ENCODE measurements at regions not wholly inside any gene's neighbourhood (a gene's known extent, or its start where the extent isn't known, plus 50 kb on each side); places are given as distances from the start of the nearest gene placed in this dataset.

DNA sequence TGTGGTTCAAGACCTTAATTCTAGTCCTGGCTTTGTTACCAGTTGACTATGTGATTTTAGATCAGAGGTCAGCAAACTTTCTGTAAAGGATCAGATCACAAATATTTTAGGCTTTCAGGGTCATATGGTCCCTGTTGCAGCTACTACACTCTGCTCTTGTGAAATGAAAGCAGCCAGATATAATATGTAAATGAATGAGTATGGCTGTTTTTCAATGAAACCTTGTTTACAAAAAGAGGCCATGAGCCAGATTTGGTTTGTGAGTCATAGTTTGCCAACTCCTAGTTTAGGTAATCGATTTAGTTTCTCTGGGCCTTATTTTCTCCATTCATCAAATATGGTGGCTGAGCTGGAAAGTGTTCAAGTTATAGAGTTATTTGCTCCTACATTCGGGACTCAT, 346.7 kb downstream of the NUF2 start:
- H3K4me3 ChIP-seq: no peak overlapping the region
- TF ChIP-seq, protein P1, sequence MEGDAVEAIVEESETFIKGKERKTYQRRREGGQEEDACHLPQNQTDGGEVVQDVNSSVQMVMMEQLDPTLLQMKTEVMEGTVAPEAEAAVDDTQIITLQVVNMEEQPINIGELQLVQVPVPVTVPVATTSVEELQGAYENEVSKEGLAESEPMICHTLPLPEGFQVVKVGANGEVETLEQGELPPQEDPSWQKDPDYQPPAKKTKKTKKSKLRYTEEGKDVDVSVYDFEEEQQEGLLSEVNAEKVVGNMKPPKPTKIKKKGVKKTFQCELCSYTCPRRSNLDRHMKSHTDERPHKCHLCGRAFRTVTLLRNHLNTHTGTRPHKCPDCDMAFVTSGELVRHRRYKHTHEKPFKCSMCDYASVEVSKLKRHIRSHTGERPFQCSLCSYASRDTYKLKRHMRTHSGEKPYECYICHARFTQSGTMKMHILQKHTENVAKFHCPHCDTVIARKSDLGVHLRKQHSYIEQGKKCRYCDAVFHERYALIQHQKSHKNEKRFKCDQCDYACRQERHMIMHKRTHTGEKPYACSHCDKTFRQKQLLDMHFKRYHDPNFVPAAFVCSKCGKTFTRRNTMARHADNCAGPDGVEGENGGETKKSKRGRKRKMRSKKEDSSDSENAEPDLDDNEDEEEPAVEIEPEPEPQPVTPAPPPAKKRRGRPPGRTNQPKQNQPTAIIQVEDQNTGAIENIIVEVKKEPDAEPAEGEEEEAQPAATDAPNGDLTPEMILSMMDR (IDR thresholded peaks at IDR 0.05): no peak
- no peak for DNase-seq (ENCODE audit: low spot score)
- no peak overlapping the region for H3K27ac ChIP-seq

DNA sequence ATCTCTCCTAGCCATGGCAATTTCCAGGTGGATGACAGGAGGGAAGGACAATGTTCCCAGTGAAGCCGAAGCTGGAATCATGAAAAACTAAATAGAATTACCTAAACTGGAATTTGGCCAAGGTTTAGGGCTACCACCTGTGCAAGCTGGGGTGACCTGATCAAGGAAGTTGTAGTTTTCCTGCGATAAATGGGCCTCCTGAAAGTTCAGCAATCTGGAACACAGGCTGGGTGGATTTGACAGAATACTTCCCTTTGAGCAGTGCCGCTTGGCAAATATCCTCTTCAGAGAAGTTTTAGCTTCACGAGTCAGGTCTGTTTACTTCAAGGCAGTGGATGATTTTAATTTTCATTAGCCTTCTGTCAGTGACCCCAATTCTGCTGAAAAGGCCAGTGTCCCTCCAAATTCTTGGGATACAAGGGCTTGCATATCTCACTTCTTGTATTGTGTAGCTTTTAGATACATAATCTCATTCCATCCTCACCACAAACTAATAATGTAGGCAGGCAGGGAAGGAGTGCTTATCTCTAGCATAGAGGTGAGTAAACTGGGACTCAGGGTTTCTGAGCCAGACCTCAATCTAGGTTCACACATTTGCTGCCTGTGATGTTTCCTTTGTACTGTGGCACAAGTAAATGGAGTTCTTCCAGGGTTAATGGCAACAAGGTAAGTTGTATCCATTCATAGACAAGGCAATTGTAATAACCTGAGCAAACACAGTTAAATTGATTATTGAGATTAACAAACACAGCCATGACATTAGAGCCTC, 349.4 kb downstream of the NUF2 start:
- Histone ChIP-seq H3K4me3 (no peak overlapping the region), H3K27ac (no peak overlapping the region)
- TF ChIP-seq, protein P1 (IDR thresholded peaks at IDR 0.05): no peak
- DNase-seq (ENCODE audit: low spot score): no peak

- no peak for DNase-seq (ENCODE audit: low spot score)
- TF ChIP-seq, protein P1 (IDR thresholded peaks at IDR 0.05): no peak
- no peak overlapping the region for H3K27ac ChIP-seq
- H3K4me3 ChIP-seq: no peak overlapping the region
Observed at GRCh38 chr1:163672976-163673758, 351.4 kb downstream of the NUF2 start.

DNA sequence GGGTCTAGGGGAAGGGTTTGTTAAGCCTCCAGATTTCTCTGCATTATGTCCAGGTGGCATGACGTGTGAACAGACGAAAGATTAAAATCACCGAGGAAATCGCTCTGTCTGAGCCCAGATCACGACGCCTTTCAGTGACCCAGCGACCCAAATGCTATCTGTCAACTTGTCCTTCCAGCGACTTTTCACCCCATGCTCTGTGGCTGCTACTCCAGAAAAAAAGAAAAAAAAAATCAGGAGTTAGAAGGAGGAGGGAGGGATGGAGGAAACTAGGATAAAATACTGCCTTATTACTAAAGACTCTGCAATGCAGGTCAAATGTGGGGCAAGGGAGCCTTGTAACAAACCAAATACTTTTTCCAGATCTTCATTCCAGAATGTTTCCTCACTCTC, 352.0 kb downstream of the NUF2 start:
- TF ChIP-seq, protein P1 (IDR thresholded peaks at IDR 0.05): no peak
- Histone ChIP-seq H3K4me3 (no peak overlapping the region), H3K27ac (no peak overlapping the region)
- DNase-seq (ENCODE audit: low spot score): no peak

GRCh38 chr1:163674236-163674635, 352.5 kb downstream of the NUF2 start:
- H3K27ac ChIP-seq: no peak overlapping the region
- TF ChIP-seq, protein P1 (IDR thresholded peaks at IDR 0.05): no peak
- DNase-seq (ENCODE audit: low spot score): no peak
- H3K4me3 ChIP-seq: no peak overlapping the region

GRCh38 chr1:163684785-163685184, 363.0 kb downstream of the NUF2 start:
- Histone ChIP-seq H3K4me3 (no peak overlapping the region), H3K27ac (no peak overlapping the region)
- TF ChIP-seq, protein P1 (IDR thresholded peaks at IDR 0.05): no peak
- no peak for DNase-seq (ENCODE audit: low spot score)

All from coronary artery (tissue), 2 donors.